Retinal pigment epithelial cell (primary cell): ENCODE measurements at regions not wholly inside any gene's neighbourhood (a gene's known extent, or its start where the extent isn't known, plus 50 kb on each side); places are given as distances from the start of the nearest gene placed in this dataset.
A peak's percentile ranks its signal among the peaks of the same experiment; 100 is the strongest.

Experiments used
- DNase-seq: peaks from one replicate; pipeline ENCODE4 v3.0.0-alpha.2; 2010; ENCODE audit warnings: low read depth
- H3K4me3 ChIP-seq: 2 replicates; pipeline ENCODE4 v1.5.1; 2011; ENCODE audit warnings: mild to moderate bottlenecking, low read length, control low read depth, moderate library complexity
- CTCF ChIP-seq: conservative IDR thresholded peaks from 2 replicates; pipeline ENCODE4 v1.5.1; 2011; ENCODE audit warnings: low read depth, low read length, control low read depth, inconsistent platforms

- no peak for TF ChIP-seq CTCF
- DNase-seq, result peak; percentile 89
- no peak overlapping the region for H3K4me3 ChIP-seq
Observed at GRCh38 chr1:62384276-62385005, 52.4 kb upstream of the USP1 start.

GRCh38 chr1:62385923-62386322 is 50.9 kb upstream of the USP1 start:
- H3K4me3 ChIP-seq, result no peak overlapping the region
- no peak for TF ChIP-seq CTCF

GRCh38 chr1:62386351-62387121 is 50.3 kb upstream of the USP1 start:
- no peak for DNase-seq
- no peak for TF ChIP-seq CTCF
- no peak overlapping the region for H3K4me3 ChIP-seq

More at GRCh38 chr1:62385923-62386322, 50.9 kb upstream of the USP1 start:
- no peak for DNase-seq
